Stimulated activated CD4-positive, alpha-beta T cell treated with anti-CD3 and anti-CD28 coated beads, Interleukin-2, amount 100 ng/mL, for 24 hours (primary cell): ENCODE measurements at regions not wholly inside any gene's neighbourhood (a gene's known extent, or its start where the extent isn't known, plus 50 kb on each side); places are given as distances from the start of the nearest gene placed in this dataset.
"Not testable (repeated sequence)": the region's sequence is repeated elsewhere in the genome, so short reads cannot be mapped to it uniquely, and the experiment has no call there.

ENCODE experiments used
- DNase-seq, 2 donors: peaks; one replicate each; pipeline ENCODE4 v3.0.0-alpha.2; 2020

- no peak for DNase-seq
Measured at GRCh38 chr2:195456771-195457170, 200.3 kb upstream of the SLC39A10 start.

GRCh38 chr2:195451160-195451559, 205.9 kb upstream of the SLC39A10 start:
- no peak for DNase-seq

DNA sequence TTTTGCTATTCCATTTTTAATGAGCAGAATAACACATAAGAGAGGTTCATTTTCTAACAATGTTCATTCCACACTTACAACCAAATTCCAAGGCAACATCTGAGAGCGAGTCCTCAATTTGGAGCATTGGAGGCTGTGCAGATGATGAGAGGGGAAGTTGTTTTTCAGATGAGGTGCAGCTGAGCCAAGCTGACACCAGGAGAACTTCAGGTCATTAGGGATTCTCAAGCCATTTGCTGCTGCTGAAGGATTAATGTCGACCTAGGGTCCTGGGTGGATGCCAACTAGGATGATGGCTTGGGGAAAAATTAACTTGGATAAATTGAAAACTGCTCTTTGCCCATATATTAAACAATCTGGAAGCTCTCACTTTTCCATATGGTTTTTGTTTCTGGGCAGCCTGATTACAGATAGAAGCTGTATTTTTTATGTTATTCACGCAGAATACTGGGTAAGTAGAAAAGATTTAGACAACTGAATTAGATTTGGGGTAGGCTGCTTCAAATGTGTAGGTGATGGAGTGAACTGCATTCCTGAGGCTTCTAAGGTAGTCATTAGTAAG, 206.4 kb upstream of the SLC39A10 start:
- no peak for DNase-seq

DNA sequence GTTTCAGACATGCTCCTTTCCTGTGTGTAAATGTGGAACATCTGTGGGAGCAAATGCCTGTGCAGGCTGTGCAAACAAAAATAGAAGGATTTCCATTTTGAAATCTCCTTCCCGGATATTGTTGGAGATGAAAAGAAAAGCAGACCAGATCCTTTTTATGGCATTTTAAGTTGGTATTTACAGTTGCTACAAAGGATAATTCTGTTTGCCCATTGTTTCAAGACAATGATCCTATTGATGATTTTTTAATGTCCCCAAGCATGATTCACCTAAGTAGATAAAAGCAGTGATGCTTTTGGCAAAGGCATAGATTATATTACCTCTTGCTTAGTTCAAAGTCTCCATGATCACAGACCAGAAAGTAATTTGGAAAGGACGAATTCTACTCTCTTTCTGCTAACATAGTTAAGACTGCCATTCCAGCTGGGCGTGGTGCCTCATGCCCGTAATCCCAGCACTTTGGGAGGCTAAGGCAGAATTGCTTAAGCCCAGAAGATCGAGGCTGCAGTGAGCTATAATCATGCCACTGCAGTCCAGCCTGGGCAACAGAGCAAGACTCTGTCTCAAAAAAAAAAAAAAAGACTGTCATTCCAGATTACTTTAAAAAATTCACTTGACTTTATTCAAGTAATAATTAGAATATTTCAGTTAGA, 209.6 kb upstream of the SLC39A10 start:
- no peak for DNase-seq

GRCh38 chr2:195445639-195446038, 211.4 kb upstream of the SLC39A10 start:
- DNase-seq: no peak

DNA sequence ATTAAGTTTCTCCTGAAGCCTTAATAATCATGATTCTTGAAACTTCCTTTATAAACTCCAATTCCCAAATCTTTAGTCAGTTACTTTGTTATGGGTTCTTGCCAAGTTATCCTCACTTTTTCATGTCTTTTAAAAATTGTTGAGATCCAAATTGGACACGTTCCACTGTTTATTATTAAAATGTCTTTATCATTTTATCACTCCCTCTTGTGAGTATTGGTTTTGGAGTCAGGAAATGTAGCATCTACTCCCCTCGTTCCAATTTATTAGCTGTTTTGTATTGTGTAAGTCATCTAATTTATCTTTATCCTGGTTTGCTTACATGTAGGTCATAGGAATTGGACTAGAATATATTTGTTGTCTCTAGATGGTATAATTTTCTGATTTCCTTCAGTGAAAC, 213.1 kb upstream of the SLC39A10 start:
- DNase-seq: no peak

- no peak for DNase-seq
Measured at GRCh38 chr2:195442458-195443175, 214.4 kb upstream of the SLC39A10 start.

DNA sequence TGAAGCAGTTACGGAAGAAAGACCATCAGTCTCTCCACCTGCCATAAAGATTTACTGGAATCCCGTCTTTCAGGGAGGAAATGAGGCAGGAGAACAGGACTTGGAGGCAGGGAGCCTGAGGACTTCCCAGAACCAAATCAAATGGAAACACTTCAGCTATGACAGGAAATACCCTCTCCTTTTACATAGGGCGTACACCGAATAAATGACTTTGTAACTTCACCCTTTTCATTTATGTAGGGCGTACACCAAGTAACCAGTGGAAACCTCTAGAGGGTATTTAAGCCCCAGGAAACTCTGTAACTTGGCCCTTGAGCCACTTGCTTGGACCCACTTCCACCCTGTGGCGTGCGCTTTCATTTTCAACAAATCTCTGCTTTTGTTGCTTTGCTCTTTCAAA, 218.3 kb upstream of the SLC39A10 start:
- no peak for DNase-seq

- no peak for DNase-seq
Measured at GRCh38 chr2:195437521-195437920, 219.5 kb upstream of the SLC39A10 start.

DNA sequence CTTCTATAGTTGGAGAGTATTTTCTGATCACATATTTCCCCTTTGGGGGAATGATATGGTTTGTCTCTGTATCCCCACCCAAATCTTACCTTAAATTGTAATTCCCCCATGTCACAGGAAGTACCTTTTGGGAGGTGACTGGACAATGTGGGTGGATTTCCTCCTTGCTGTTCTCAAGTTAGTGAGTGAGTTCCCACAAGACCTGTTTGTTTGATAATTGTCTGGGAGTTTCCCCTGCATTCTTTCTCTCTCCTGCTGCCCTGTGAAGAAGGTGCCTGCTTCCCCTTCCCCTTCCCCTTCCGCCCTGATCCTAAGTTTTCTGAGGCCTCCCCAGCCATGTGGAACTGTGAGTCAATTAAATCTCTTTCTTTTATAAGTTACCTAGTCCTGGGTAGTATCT, 222.7 kb upstream of the SLC39A10 start:
- DNase-seq: no peak

DNA sequence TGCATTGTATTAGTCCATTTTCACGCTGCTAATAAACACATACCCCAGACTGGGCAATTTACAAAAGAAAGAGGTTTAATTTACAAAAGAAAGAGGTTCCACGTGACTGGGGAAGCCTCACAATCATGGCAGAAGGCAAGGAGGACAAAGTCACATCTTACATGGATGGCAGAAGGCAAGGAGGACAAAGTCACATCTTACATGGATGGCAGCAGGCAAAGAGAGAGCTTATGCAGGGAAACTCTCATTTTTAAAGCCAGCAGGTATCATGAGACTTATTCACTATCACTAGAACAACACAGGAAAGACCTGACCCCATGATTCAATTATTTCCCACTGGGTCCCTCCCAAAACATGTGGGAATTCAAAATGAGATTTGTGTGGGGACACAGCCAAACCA, 223.3 kb upstream of the SLC39A10 start:
- DNase-seq: not testable (repeated sequence)

- no peak for DNase-seq
Measured at GRCh38 chr2:195428673-195429072, 228.4 kb upstream of the SLC39A10 start.

- no peak for DNase-seq
Measured at GRCh38 chr2:195425328-195425727, 231.7 kb upstream of the SLC39A10 start.

DNA sequence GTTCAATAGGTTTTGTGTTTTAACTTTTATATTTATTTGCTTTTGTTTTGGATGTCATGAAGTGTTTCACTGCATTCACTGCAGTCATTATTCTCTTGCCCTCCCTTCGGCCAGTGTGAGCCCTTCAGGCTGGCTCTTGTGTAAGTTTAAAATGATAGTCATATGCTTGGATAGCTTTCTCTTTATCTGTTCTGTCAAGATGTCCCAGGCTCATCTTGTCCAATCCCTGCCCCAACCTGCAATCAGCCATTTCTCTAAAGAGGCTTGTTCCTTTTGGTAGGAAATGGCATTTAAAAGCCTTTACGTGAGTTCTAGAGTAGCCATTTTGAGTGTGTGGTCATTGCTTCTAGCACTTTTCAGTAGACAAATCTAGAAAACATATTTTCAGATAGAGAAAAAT, 238.0 kb upstream of the SLC39A10 start:
- DNase-seq: no peak

- no peak for DNase-seq
Measured at GRCh38 chr2:195414537-195415100, 242.4 kb upstream of the SLC39A10 start.

- no peak for DNase-seq
Measured at GRCh38 chr2:195413944-195414343, 243.1 kb upstream of the SLC39A10 start.

DNA sequence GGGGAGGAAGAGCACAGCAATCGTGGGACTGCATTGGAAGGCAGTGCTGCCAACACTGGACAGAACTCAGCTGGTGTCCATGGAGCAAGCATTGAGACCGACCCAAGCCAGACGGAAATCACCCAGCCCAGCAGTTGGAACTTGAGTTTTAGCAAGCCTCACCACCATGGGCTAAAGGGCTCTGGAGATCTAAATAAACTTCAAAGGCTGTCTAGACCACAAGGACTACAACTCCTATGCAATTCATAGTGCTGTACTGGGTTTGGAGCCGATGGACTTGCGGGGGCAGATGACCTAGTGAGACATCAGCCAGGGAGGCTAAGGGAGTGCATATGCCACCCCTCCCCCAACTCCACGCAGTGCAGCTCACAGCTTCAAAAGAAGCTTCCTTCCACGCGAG, 243.6 kb upstream of the SLC39A10 start:
- DNase-seq: no peak

- DNase-seq: no peak
Measured at GRCh38 chr2:195411219-195411687, 245.8 kb upstream of the SLC39A10 start.

DNA sequence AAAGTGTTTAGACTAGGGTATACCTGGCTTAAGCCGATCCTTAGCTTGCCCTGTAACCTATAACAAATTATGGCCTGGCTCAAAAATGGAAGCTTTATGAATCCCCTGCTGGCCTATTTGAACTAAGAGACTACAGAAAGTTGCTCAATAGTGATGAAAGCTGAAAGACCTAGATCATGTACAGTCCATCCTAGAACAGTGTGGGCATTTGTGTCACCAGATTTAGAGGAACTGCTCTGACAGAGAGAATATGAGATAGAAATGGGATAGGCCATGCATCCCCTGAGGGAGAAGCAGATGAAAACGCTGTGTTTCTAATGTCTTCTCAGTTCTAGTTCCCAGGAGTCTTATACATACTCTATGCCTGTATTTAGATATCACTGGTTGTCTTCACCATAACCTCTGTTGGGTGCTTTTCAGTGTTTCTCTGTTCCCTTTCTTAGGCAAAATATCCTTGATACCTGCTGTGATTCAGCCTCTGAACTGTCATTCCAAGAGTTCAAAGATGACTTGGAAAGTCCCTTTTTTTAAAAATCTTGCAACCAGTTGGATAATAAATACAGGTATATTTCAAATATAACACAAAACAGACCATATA, 246.9 kb upstream of the SLC39A10 start:
- no peak for DNase-seq

DNA sequence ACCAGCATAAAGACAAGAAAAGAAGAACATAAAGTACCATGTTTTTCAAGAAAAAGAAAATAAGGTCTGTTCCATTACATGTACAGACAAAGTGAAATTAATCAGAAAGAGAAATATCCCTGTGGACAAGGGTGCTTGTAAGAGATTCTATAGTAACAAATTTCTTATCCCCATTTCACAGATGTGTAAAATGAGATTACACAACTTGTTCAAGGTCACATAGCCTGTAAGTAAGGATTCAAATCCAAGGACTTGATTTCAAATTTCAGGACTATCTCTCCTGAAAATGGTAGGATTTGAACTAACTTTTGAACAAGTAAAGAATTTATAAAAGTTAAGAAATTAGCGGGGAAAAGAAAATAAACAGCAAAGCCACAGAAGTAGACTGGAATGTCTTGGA, 248.2 kb upstream of the SLC39A10 start:
- DNase-seq: no peak

DNA sequence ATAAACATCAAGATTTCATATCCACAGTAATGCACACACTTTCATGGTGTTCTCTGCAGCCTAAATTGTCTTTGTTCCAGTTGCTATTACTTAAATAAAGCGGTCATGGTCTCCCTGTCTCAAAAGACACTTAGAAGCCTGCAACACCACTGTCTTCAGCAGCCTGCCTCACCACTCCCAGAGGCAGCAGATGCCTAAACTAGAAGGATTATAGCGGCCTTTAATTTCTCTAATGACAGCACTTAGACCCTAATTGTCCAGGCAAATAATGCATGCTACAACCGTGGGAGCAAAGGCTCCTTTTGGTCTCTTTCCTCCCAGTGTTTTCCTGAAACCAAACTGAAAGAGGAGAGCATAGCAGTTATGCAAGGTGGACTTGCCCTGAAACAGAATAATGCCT, 248.8 kb upstream of the SLC39A10 start:
- DNase-seq: no peak

GRCh38 chr2:195407783-195408182, 249.2 kb upstream of the SLC39A10 start:
- DNase-seq: no peak

DNA sequence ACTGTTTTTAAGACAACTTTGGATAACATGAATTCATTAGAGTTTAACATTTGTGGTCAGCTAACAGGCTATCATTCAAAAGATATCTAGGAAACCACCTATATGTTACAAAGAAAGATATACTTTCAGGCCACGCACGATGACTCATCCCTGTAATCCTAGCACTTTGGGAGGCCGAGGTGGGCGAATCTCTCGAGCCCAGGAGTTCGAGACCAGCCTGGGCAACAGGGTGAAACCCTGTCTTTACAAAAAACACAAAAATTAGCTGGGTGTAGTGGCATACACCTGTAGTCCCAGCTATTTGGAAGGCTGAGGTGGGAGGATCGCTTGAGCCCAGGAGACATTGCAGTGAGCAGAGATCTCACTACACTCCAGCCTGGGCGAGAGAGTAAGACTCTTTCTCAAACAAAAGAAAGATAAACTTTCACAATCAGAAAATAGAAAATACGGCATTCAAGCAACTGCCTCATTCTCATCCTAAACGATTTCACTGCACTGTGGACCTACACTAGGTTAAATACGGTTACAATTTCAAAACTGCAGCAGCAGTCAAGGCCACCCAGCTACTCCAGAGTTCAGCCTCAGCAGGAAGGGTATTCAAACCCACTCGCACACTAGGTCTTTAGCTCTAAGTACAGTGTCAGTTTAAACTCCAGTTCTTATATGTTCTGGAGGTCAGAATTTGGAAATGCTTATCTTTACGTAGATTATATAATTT, 250.0 kb upstream of the SLC39A10 start:
- DNase-seq: peak in 1 of 2 donors; percentile 10
